ENCODE measurements at regions not wholly inside any gene's neighbourhood (a gene's known extent, or its start where the extent isn't known, plus 50 kb on each side); places are given as distances from the start of the nearest gene placed in this dataset.
A peak's percentile ranks its signal among the peaks of the same experiment; 100 is the strongest.

DNA sequence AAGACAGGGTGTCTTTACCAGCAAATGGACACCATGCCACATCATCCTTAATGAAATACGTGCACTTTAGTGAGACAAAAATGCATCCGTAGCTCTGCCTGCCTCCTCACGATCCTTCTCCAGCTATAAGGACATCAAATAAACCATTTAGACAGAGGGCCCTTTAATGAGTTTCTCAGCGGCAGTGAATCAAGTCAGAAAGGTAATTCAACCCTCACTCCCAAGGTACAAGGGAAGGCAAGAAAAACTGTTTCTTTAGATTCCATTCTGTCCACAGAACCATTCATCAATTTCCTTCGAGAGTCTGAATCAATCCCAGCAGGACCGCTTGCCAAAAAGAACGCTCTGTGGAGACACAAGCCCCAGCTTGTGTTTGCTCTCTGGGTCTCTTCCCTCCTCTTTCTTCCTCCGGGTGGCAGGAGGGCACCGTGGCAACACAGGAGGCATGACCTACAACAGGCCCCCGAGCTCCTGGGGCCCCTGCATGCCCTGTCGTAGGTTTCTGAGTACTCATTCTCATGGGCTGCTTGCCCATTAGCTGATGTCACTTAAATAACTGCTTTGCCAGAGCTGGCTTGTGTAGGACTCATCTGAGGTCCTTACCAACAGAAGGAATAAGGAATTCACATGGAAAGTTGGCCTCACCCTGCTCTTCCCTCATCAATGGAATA is 297.8 kb upstream of the PRKCQ start:
- Mint-ChIP-seq H3K27me3 (ENCODE audit: insufficient read depth) (no peaks in the 10 kb centered on the region), H3K4me3 (no peak overlapping the region), H3K36me3 (ENCODE audit: low read depth) (no peaks in the 10 kb centered on the region), H3K9me3 (no peaks in the 10 kb centered on the region), H3K27ac (no peak overlapping the region), H3K4me1 (peaks cover 4% of the 10 kb centered on the region)
- Histone ChIP-seq H3K36me3 (ENCODE audit: control insufficient read depth, insufficient read depth, low read length) (no peaks in the 10 kb centered on the region), H3K9me3 (ENCODE audit: control insufficient read depth, low read length) (no peaks in the 10 kb centered on the region), H3K9ac (ENCODE audit: extremely low read depth, low read length, poor library complexity, severe bottlenecking) (no peak overlapping the region), H3K4me3 (ENCODE audit: low read length) (no peak overlapping the region), H3K27me3 (ENCODE audit: control insufficient read depth, insufficient read depth, low read length, poor library complexity, severe bottlenecking) (no peaks in the 10 kb centered on the region), H3K27ac (ENCODE audit: low read depth, low read length) (no peak overlapping the region), H3K4me1 (ENCODE audit: control insufficient read depth, insufficient read depth, low read length) (no peaks in the 10 kb centered on the region)
- whole genome bisulfite sequencing, 2 experiments (ENCODE audit: insufficient coverage in 1 of 2, insufficient read length in 1 of 2): 57 to 76% methylated on average over 7 to 11 of the region's 11 CpGs
- DNase-seq: peak; percentile 68
- TF ChIP-seq, protein P1, sequence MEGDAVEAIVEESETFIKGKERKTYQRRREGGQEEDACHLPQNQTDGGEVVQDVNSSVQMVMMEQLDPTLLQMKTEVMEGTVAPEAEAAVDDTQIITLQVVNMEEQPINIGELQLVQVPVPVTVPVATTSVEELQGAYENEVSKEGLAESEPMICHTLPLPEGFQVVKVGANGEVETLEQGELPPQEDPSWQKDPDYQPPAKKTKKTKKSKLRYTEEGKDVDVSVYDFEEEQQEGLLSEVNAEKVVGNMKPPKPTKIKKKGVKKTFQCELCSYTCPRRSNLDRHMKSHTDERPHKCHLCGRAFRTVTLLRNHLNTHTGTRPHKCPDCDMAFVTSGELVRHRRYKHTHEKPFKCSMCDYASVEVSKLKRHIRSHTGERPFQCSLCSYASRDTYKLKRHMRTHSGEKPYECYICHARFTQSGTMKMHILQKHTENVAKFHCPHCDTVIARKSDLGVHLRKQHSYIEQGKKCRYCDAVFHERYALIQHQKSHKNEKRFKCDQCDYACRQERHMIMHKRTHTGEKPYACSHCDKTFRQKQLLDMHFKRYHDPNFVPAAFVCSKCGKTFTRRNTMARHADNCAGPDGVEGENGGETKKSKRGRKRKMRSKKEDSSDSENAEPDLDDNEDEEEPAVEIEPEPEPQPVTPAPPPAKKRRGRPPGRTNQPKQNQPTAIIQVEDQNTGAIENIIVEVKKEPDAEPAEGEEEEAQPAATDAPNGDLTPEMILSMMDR (conservative IDR thresholded peaks at IDR 0.05): peak; percentile 47

DNA sequence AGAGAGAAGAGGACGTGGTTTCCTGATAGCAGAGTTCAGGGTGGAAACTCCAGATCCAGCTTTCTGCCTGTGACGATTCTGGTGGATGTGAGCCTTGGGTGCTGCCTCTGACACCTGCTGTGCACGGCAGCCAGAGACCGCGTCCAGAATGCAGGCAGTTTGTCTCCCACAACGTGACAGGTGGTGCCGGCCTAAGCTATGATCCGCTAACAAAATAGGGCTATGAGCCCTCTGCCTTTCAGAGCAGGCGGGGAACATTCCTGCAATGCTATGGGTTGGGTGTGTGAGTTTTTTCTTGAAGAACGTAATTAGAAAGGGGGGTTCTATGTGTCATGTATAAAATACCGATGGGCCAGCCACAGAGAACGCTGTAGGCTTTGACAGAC is 297.3 kb upstream of the PRKCQ start:
- Histone ChIP-seq H3K27me3 (ENCODE audit: control insufficient read depth, insufficient read depth, low read length, poor library complexity, severe bottlenecking) (no peaks in the 10 kb centered on the region), H3K9ac (ENCODE audit: extremely low read depth, low read length, poor library complexity, severe bottlenecking) (no peak overlapping the region), H3K4me1 (ENCODE audit: control insufficient read depth, insufficient read depth, low read length) (no peaks in the 10 kb centered on the region), H3K4me3 (ENCODE audit: low read length) (no peak overlapping the region), H3K9me3 (ENCODE audit: control insufficient read depth, low read length) (no peaks in the 10 kb centered on the region), H3K27ac (ENCODE audit: low read depth, low read length) (no peak overlapping the region), H3K36me3 (ENCODE audit: control insufficient read depth, insufficient read depth, low read length) (no peaks in the 10 kb centered on the region)
- TF ChIP-seq, protein P1 (conservative IDR thresholded peaks at IDR 0.05): no peak
- Mint-ChIP-seq H3K36me3 (ENCODE audit: low read depth) (no peaks in the 10 kb centered on the region), H3K4me1 (peaks cover 4% of the 10 kb centered on the region), H3K4me3 (no peak overlapping the region), H3K9me3 (no peaks in the 10 kb centered on the region), H3K27me3 (ENCODE audit: insufficient read depth) (no peaks in the 10 kb centered on the region), H3K27ac (no peak overlapping the region)
- no peak for DNase-seq
- 91 to 92% methylated on average over 6 to 12 of the region's 12 CpGs for WGBS, 2 experiments (ENCODE audit: insufficient coverage in 1 of 2, insufficient read length in 1 of 2)

DNA sequence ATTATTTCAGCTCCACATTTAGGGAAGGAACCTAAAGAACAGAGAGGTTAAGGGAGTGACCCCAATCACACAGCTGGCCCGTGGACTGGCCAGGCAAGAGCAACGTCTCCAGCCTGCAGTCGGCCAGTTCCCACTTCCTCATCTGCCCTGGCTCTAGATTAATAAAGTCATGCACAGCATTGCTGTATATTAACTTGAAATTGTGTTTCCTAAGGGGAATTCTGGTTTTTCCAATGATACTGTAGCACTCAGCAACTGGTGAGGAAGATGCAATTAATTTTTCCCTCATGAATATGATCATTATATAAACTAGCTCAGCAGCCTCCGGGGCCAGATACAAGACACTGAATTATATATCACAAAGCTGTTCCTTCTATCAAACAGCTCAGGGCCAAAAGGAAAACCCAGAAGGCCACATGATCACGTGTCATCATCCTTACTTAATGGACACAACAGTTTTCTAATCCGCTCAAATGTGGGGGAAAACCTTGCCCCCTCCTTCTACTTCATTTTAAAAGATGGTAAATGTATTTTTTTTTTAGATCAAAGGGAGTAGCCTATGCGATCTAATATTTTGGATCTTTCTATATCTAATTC is 295.3 kb upstream of the PRKCQ start:
- Mint-ChIP-seq H3K27me3 (ENCODE audit: insufficient read depth) (no peaks in the 10 kb centered on the region), H3K4me1 (peaks cover 4% of the 10 kb centered on the region), H3K4me3 (no peak overlapping the region), H3K27ac (no peak overlapping the region), H3K9me3 (no peaks in the 10 kb centered on the region), H3K36me3 (ENCODE audit: low read depth) (no peaks in the 10 kb centered on the region)
- WGBS, 2 experiments (ENCODE audit: insufficient coverage in 1 of 2, insufficient read length in 1 of 2): 89 to 97% methylated on average over 5 of the region's 7 CpGs
- no peaks in the 10 kb centered on the region for H3K9me3 ChIP-seq (ENCODE audit: control insufficient read depth, low read length)
- no peak overlapping the region for H3K9ac ChIP-seq (ENCODE audit: extremely low read depth, low read length, poor library complexity, severe bottlenecking)
- H3K27ac ChIP-seq (ENCODE audit: low read depth, low read length): no peak overlapping the region
- H3K4me1 ChIP-seq (ENCODE audit: control insufficient read depth, insufficient read depth, low read length): no peaks in the 10 kb centered on the region
- no peak overlapping the region for H3K4me3 ChIP-seq (ENCODE audit: low read length)
- H3K36me3 ChIP-seq (ENCODE audit: control insufficient read depth, insufficient read depth, low read length): no peaks in the 10 kb centered on the region
- no peak for DNase-seq
- TF ChIP-seq, protein P1 (conservative IDR thresholded peaks at IDR 0.05): no peak
- H3K27me3 ChIP-seq (ENCODE audit: control insufficient read depth, insufficient read depth, low read length, poor library complexity, severe bottlenecking): no peaks in the 10 kb centered on the region

Data from endodermal cell (in vitro differentiated cells).